ENCODE measurements at regions not wholly inside any gene's neighbourhood (a gene's known extent, or its start where the extent isn't known, plus 50 kb on each side); places are given as distances from the start of the nearest gene placed in this dataset.

- Histone ChIP-seq H3K4me3 (ENCODE audit: low read depth in 1 of 5, low read length in 5 of 5) (no peak overlapping the region), H3K27ac (ENCODE audit: low read depth, low read length) (no peak overlapping the region), H3K4me1 (ENCODE audit: control insufficient read depth in 5 of 5, insufficient read depth in 5 of 5, low read length in 5 of 5) (no peaks in the 10 kb centered on the region), H3K9ac (ENCODE audit: low read length in 5 of 5) (no peak overlapping the region), H3K36me3 (ENCODE audit: control insufficient read depth in 5 of 5, insufficient read depth in 5 of 5, low read length in 5 of 5) (no peaks in the 10 kb centered on the region), H3K9me3 (ENCODE audit: control insufficient read depth in 5 of 5, low read length in 5 of 5) (no peaks in the 10 kb centered on the region), H3K27me3 (ENCODE audit: control insufficient read depth in 5 of 5, insufficient read depth in 4 of 5, low read length in 5 of 5) (peaks cover 0 to 3% (median 0%) of the 10 kb centered on the region in 5 donors)
Observed at GRCh38 chr2:217120429-217120828, 260.6 kb upstream of the TNP1 start.

- H3K9me3 ChIP-seq (ENCODE audit: control insufficient read depth in 5 of 5, low read length in 5 of 5): no peaks in the 10 kb centered on the region
- no peak overlapping the region for H3K27ac ChIP-seq (ENCODE audit: low read depth, low read length)
- no peaks in the 10 kb centered on the region for H3K36me3 ChIP-seq (ENCODE audit: control insufficient read depth in 5 of 5, insufficient read depth in 5 of 5, low read length in 5 of 5)
- no peak overlapping the region for H3K4me3 ChIP-seq (ENCODE audit: low read depth in 1 of 5, low read length in 5 of 5)
- no peak overlapping the region for H3K9ac ChIP-seq (ENCODE audit: low read length in 5 of 5)
- H3K4me1 ChIP-seq (ENCODE audit: control insufficient read depth in 5 of 5, insufficient read depth in 5 of 5, low read length in 5 of 5): no peaks in the 10 kb centered on the region
- peaks cover 0 to 3% (median 0%) of the 10 kb centered on the region in 5 donors for H3K27me3 ChIP-seq (ENCODE audit: control insufficient read depth in 5 of 5, insufficient read depth in 4 of 5, low read length in 5 of 5)
Observed at GRCh38 chr2:217118559-217119284, 258.9 kb upstream of the TNP1 start.

- H3K9me3 ChIP-seq (ENCODE audit: control insufficient read depth in 5 of 5, low read length in 5 of 5): no peaks in the 10 kb centered on the region
Observed at GRCh38 chr2:217117523-217117922, 257.7 kb upstream of the TNP1 start.

GRCh38 chr2:217116610-217117009, 256.7 kb upstream of the TNP1 start:
- Histone ChIP-seq H3K36me3 (ENCODE audit: control insufficient read depth in 5 of 5, insufficient read depth in 5 of 5, low read length in 5 of 5) (no peaks in the 10 kb centered on the region), H3K9ac (ENCODE audit: low read length in 5 of 5) (no peak overlapping the region), H3K4me1 (ENCODE audit: control insufficient read depth in 5 of 5, insufficient read depth in 5 of 5, low read length in 5 of 5) (no peaks in the 10 kb centered on the region), H3K27ac (ENCODE audit: low read depth, low read length) (no peak overlapping the region), H3K4me3 (ENCODE audit: low read depth in 1 of 5, low read length in 5 of 5) (no peak overlapping the region), H3K9me3 (ENCODE audit: control insufficient read depth in 5 of 5, low read length in 5 of 5) (no peaks in the 10 kb centered on the region), H3K27me3 (ENCODE audit: control insufficient read depth in 5 of 5, insufficient read depth in 4 of 5, low read length in 5 of 5) (no peaks in the 10 kb centered on the region)

More at GRCh38 chr2:217117523-217117922, 257.7 kb upstream of the TNP1 start:
- H3K27ac ChIP-seq (ENCODE audit: low read depth, low read length): no peak overlapping the region
- H3K4me1 ChIP-seq (ENCODE audit: control insufficient read depth in 5 of 5, insufficient read depth in 5 of 5, low read length in 5 of 5): no peaks in the 10 kb centered on the region
- H3K36me3 ChIP-seq (ENCODE audit: control insufficient read depth in 5 of 5, insufficient read depth in 5 of 5, low read length in 5 of 5): no peaks in the 10 kb centered on the region
- no peak overlapping the region for H3K4me3 ChIP-seq (ENCODE audit: low read depth in 1 of 5, low read length in 5 of 5)
- no peaks in the 10 kb centered on the region for H3K27me3 ChIP-seq (ENCODE audit: control insufficient read depth in 5 of 5, insufficient read depth in 4 of 5, low read length in 5 of 5)
- no peak overlapping the region for H3K9ac ChIP-seq (ENCODE audit: low read length in 5 of 5)

GRCh38 chr2:217114117-217114516, 254.3 kb upstream of the TNP1 start:
- no peaks in the 10 kb centered on the region for H3K36me3 ChIP-seq (ENCODE audit: control insufficient read depth in 5 of 5, insufficient read depth in 5 of 5, low read length in 5 of 5)
- no peaks in the 10 kb centered on the region for H3K9me3 ChIP-seq (ENCODE audit: control insufficient read depth in 5 of 5, low read length in 5 of 5)
- no peak overlapping the region for H3K4me3 ChIP-seq (ENCODE audit: low read depth in 1 of 5, low read length in 5 of 5)
- H3K27me3 ChIP-seq (ENCODE audit: control insufficient read depth in 5 of 5, insufficient read depth in 4 of 5, low read length in 5 of 5): no peaks in the 10 kb centered on the region
- no peaks in the 10 kb centered on the region for H3K4me1 ChIP-seq (ENCODE audit: control insufficient read depth in 5 of 5, insufficient read depth in 5 of 5, low read length in 5 of 5)
- no peak overlapping the region for H3K27ac ChIP-seq (ENCODE audit: low read depth, low read length)
- H3K9ac ChIP-seq (ENCODE audit: low read length in 5 of 5): no peak overlapping the region

GRCh38 chr2:217113491-217113890, 253.6 kb upstream of the TNP1 start:
- Histone ChIP-seq H3K27ac (ENCODE audit: low read depth, low read length) (no peak overlapping the region), H3K9me3 (ENCODE audit: control insufficient read depth in 5 of 5, low read length in 5 of 5) (no peaks in the 10 kb centered on the region), H3K4me1 (ENCODE audit: control insufficient read depth in 5 of 5, insufficient read depth in 5 of 5, low read length in 5 of 5) (no peaks in the 10 kb centered on the region), H3K27me3 (ENCODE audit: control insufficient read depth in 5 of 5, insufficient read depth in 4 of 5, low read length in 5 of 5) (no peaks in the 10 kb centered on the region), H3K36me3 (ENCODE audit: control insufficient read depth in 5 of 5, insufficient read depth in 5 of 5, low read length in 5 of 5) (no peaks in the 10 kb centered on the region), H3K9ac (ENCODE audit: low read length in 5 of 5) (no peak overlapping the region), H3K4me3 (ENCODE audit: low read depth in 1 of 5, low read length in 5 of 5) (no peak overlapping the region)

- Histone ChIP-seq H3K4me3 (ENCODE audit: low read depth in 1 of 5, low read length in 5 of 5) (no peak overlapping the region), H3K27me3 (ENCODE audit: control insufficient read depth in 5 of 5, insufficient read depth in 4 of 5, low read length in 5 of 5) (no peaks in the 10 kb centered on the region), H3K27ac (ENCODE audit: low read depth, low read length) (no peak overlapping the region), H3K9ac (ENCODE audit: low read length in 5 of 5) (no peak overlapping the region), H3K36me3 (ENCODE audit: control insufficient read depth in 5 of 5, insufficient read depth in 5 of 5, low read length in 5 of 5) (no peaks in the 10 kb centered on the region), H3K9me3 (ENCODE audit: control insufficient read depth in 5 of 5, low read length in 5 of 5) (no peaks in the 10 kb centered on the region), H3K4me1 (ENCODE audit: control insufficient read depth in 5 of 5, insufficient read depth in 5 of 5, low read length in 5 of 5) (no peaks in the 10 kb centered on the region)
Observed at GRCh38 chr2:217110550-217110949, 250.7 kb upstream of the TNP1 start.

- Histone ChIP-seq H3K27me3 (ENCODE audit: control insufficient read depth in 5 of 5, insufficient read depth in 4 of 5, low read length in 5 of 5) (no peaks in the 10 kb centered on the region), H3K4me3 (ENCODE audit: low read depth in 1 of 5, low read length in 5 of 5) (no peak overlapping the region), H3K36me3 (ENCODE audit: control insufficient read depth in 5 of 5, insufficient read depth in 5 of 5, low read length in 5 of 5) (no peaks in the 10 kb centered on the region), H3K9ac (ENCODE audit: low read length in 5 of 5) (no peak overlapping the region), H3K27ac (ENCODE audit: low read depth, low read length) (no peak overlapping the region), H3K4me1 (ENCODE audit: control insufficient read depth in 5 of 5, insufficient read depth in 5 of 5, low read length in 5 of 5) (no peaks in the 10 kb centered on the region), H3K9me3 (ENCODE audit: control insufficient read depth in 5 of 5, low read length in 5 of 5) (no peaks in the 10 kb centered on the region)
Observed at GRCh38 chr2:217108575-217109027, 248.7 kb upstream of the TNP1 start.

GRCh38 chr2:217108086-217108485, 248.2 kb upstream of the TNP1 start:
- H3K9ac ChIP-seq (ENCODE audit: low read length in 5 of 5): no peak overlapping the region
- H3K4me1 ChIP-seq (ENCODE audit: control insufficient read depth in 5 of 5, insufficient read depth in 5 of 5, low read length in 5 of 5): no peaks in the 10 kb centered on the region
- H3K27ac ChIP-seq (ENCODE audit: low read depth, low read length): no peak overlapping the region
- no peaks in the 10 kb centered on the region for H3K9me3 ChIP-seq (ENCODE audit: control insufficient read depth in 5 of 5, low read length in 5 of 5)
- H3K36me3 ChIP-seq (ENCODE audit: control insufficient read depth in 5 of 5, insufficient read depth in 5 of 5, low read length in 5 of 5): no peaks in the 10 kb centered on the region
- no peaks in the 10 kb centered on the region for H3K27me3 ChIP-seq (ENCODE audit: control insufficient read depth in 5 of 5, insufficient read depth in 4 of 5, low read length in 5 of 5)
- no peak overlapping the region for H3K4me3 ChIP-seq (ENCODE audit: low read depth in 1 of 5, low read length in 5 of 5)

- Histone ChIP-seq H3K27me3 (ENCODE audit: control insufficient read depth in 5 of 5, insufficient read depth in 4 of 5, low read length in 5 of 5) (no peaks in the 10 kb centered on the region), H3K4me3 (ENCODE audit: low read depth in 1 of 5, low read length in 5 of 5) (no peak overlapping the region), H3K9me3 (ENCODE audit: control insufficient read depth in 5 of 5, low read length in 5 of 5) (no peaks in the 10 kb centered on the region), H3K36me3 (ENCODE audit: control insufficient read depth in 5 of 5, insufficient read depth in 5 of 5, low read length in 5 of 5) (no peaks in the 10 kb centered on the region), H3K27ac (ENCODE audit: low read depth, low read length) (no peak overlapping the region), H3K4me1 (ENCODE audit: control insufficient read depth in 5 of 5, insufficient read depth in 5 of 5, low read length in 5 of 5) (no peaks in the 10 kb centered on the region), H3K9ac (ENCODE audit: low read length in 5 of 5) (no peak overlapping the region)
Observed at GRCh38 chr2:217107480-217107879, 247.6 kb upstream of the TNP1 start.
